ENCODE measurements at regions not wholly inside any gene's neighbourhood (a gene's known extent, or its start where the extent isn't known, plus 50 kb on each side); places are given as distances from the start of the nearest gene placed in this dataset.
"Not testable (repeated sequence)": the region's sequence is repeated elsewhere in the genome, so short reads cannot be mapped to it uniquely, and the experiment has no call there.

DNA sequence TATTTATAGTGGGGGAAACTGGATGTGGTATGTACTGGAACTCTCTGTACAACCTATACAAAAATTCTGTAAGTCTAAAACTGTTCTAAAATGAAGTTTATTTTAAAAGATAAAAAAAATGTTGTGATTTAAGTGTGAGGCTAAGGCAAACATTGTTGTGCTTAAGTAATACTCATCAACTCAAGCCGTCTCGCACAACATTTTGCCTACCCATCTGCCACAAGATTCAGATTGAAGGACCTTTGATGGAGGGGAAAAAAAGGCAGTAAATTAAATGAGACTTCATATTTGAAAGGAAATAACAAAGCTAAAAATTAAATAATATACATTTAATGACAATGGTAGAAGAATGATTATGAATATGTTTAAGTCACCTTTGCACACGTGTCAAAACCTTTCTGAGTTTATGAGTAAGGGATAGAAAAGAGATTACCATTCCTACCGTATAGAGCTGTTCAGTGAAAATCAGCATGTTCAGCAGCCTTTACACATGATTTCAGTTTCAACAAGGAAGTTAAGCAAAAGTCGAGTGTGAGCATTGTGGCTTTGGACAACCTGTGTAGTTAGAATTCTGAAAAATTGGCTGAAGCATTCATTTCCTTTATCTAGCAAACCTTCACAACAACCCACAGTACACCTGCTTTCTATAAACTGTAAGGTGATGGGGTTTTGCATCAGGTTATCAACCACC lies 499.3 kb downstream of the IRS1 start:
- in situ Hi-C loops (cut with MboI; ENCODE audit: low sequenced_read_pairs) = no loop called here

DNA sequence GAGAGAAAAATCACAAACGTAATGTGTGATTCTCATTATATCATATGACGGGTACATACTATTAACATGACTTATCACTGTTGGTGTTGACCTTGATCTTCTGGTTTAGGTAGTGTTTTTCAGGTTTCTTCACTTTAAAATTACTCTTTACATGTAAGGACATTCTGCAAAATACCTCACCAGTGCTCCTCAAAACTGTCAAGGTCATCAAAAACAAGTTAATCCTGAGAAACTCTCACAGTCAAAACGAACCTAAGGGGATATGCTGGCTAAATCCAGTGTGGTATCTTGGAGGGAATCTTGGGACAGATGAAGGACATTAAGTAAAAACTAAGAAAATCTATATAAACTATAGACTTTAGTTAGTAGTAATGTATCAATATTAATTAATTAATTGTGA lies 499.8 kb downstream of the IRS1 start:
- in situ Hi-C loops (cut with MboI; ENCODE audit: low sequenced_read_pairs) = no loop called here

DNA sequence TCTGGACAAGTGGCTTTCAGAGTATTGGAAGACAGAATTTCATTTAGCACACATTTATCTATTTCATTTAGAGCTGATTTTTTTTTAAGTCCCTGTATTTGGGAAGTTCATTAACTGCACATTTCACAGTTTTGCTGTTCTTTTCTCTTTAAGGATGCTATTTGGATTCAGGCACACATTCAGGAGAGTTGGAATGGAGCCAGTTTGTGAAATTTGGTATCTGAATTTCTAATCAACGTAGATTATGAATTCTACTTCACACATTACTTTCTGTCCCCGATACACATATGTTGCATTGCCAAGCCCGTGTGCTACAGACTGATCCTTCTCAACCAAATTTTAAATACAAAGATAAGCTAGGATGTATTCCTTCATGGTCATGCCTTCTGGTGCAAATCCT lies 503.9 kb downstream of the IRS1 start:
- in situ Hi-C loops (cut with MboI; ENCODE audit: low sequenced_read_pairs) = no loop called here

DNA sequence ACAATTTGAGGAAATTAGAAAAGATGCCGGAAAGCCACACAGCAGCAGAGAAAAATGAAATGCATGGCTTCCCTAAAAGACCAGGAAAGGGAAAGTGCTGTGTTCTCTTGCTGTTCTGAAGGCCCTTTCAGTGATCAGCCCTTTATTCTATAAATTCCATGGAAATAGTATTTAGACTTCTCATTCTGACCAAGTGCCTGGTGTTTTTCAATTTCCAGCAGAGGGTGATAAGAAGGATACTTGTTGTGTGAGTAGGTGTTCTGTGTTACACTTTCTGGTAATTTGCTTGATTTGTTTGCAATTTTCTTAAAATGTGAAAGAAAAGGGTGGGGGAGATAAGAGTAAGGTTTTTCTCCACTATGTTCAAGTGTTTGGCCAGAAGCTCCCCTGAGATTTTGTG lies 504.5 kb downstream of the IRS1 start:
- in situ Hi-C loops (cut with MboI; ENCODE audit: low sequenced_read_pairs) = no loop called here

DNA sequence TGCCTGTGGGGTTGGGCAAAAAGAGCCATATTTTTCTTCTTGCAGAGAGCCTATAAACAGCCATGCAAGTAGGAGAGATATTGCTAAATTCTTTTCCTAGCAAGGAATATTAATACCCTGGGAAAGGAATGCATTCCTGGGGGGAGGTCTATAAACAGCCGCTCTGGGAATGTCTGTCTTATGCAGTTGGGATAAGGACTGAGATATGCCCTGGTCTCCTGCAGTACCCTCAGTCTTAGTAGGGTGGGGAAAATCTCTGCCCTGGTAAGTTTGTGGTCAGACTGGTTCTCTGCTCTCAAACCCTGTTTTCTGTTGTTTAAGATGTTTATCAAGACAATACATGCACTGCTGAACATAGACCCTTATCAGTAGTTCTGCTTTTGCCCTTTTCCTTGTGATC lies 508.3 kb downstream of the IRS1 start:
- in situ Hi-C loops (cut with MboI; ENCODE audit: low sequenced_read_pairs) = not testable (repeated sequence)

DNA sequence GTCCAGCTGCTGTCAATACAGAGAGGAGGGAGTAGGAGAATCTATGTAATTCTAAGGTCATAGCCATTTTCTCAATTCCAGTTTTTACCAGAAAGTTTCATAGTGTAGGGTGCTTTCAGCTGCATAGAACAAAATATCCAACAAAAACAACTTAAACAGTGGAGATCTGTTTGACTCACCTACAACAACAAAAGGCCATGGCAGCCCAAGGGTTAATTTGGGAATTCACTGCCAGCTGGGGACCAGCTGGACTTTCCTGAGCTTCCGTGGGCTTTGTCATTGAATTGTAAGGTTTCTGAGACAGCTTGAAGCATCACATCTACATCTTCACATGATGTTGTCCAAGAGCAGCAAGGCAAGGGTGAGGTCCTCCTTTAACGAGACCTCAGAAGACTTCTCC lies 512.7 kb downstream of the IRS1 start:
- in situ Hi-C loops (cut with MboI; ENCODE audit: low sequenced_read_pairs) = no loop called here

DNA sequence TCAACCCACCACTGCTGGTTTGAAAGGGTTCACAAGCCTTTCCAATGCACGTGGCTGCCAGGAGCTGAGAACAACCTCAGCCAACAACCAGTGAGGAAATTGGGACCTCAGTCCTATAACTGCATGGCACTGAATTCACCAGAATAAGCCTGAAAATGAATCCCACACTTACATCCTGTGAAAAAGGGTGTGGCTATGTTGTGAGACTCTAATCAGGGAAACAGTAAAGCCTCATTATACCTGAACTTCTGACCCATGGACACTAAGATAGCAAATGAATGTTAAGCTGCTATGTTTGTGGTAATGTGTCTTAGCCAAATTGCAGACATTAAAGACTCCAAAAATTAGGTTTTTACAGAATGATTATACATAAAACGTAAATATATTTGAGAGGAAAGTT lies 515.8 kb downstream of the IRS1 start:
- in situ Hi-C loops (cut with MboI; ENCODE audit: low sequenced_read_pairs) = no loop called here

DNA sequence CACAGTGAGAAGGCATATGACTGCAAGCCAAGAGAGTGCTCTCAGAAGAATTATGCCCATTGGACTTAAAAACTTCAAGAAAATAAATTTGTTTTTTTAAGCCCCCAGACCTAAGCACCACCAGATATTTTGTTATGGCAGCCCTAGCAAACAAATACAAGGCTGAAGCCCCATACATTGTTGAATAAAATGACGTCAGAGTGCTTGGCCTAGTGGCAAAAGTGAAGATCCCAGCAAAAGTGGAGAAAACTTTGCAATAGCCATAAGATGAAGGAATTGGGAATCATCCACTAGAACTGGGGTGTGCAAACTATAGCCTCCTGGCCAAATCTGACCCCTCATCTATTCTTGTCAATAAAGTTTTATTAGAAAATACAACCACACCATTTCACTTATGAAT lies 517.5 kb downstream of the IRS1 start:
- in situ Hi-C loops (cut with MboI; ENCODE audit: low sequenced_read_pairs) = no loop called here

DNA sequence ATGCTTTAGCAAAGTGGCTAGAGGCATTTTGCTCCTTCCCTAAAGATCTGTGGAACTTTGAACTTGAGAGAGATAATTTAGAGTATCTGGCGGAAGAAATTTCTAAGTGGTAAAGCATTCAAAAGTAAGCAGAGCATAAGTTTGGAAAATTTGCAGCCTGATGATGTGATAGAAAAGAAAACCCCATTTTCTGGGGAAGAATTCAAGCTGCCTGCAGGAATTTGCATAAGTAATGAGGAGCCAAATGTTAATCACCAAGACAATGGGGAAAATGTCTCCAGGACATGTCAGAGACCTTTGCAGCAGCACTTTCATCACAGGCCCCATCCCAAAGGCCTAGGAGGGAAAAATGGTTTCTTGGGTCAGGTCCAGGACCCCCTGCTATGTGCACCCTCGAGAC lies 519.5 kb downstream of the IRS1 start:
- in situ Hi-C loops (cut with MboI; ENCODE audit: low sequenced_read_pairs) = not testable (repeated sequence)

DNA sequence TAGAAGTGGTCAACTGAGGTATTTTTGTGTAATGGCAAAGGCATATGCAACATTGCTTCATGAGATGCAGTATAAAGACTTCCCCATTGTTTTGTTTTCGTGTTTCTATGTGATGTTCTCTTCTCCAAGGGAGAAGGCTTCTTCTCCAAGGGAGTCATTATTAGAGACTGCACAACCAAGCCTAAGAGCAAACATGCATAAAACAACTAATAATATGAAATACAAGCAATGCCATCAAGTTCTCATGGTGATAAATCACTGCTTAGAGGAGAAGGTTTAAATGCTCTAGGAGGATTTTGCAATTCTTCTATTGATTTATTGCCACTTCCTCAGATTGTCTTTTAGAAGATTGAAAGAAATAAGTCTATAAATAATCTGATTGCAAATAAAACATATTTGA lies 524.4 kb downstream of the IRS1 start:
- in situ Hi-C loops (cut with MboI; ENCODE audit: low sequenced_read_pairs) = no loop called here

DNA sequence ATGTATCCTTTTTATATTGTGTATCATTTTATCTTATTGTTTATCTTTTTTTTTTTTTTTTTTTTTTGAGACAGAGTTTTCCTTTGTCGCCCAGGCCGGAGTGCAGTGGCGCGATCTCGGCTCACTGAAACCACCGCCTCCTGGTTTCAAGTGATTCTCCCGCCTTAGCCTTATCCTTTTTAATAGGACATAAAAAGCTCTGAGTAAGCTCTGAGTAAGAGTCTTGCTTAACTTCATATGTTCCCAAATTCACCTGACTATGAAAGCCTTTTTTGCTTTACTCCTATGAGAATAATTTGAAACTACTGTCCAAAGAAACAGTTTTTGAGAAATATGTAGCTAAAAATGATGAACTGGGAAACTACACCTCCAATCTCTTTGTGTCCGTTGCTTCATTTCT lies 525.5 kb downstream of the IRS1 start:
- in situ Hi-C loops (cut with MboI; ENCODE audit: low sequenced_read_pairs) = no loop called here

DNA sequence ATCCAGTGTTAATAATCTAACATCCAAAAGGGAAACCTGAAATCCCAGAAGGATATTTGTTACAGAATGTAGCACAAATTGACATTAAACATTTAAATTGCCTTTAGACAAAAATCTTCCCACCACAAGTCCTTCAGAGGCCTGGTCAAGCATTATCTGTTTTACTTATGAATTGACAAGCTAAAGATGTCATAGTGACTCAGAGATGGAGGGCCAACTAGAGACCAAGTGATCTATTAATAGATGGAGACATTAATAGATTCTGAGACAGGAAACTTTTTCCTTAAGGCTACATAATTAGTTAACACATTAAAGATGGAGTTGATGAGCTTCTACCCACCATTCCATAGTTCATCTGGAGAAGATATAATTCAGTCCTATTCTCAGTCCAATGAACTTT lies 526.2 kb downstream of the IRS1 start:
- in situ Hi-C loops (cut with MboI; ENCODE audit: low sequenced_read_pairs) = no loop called here

DNA sequence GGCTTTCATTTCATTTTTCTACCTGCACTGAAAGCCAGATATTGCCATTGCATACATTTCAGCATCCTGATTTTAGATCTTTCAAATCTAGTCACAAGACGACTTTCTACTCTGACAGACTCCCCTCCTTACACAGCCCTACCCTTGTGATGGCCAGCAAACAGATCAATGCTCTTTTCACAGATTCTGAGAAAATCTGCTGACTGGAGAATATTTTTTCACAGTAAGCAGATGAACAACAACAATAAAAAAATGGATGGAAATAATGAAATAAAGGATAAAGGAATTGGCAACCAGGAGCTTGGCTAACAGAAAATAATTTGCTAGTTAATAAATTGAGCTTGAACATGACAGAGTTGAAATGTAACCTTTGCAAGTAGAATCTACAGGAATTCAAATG lies 527.2 kb downstream of the IRS1 start:
- in situ Hi-C loops (cut with MboI; ENCODE audit: low sequenced_read_pairs) = no loop called here

DNA sequence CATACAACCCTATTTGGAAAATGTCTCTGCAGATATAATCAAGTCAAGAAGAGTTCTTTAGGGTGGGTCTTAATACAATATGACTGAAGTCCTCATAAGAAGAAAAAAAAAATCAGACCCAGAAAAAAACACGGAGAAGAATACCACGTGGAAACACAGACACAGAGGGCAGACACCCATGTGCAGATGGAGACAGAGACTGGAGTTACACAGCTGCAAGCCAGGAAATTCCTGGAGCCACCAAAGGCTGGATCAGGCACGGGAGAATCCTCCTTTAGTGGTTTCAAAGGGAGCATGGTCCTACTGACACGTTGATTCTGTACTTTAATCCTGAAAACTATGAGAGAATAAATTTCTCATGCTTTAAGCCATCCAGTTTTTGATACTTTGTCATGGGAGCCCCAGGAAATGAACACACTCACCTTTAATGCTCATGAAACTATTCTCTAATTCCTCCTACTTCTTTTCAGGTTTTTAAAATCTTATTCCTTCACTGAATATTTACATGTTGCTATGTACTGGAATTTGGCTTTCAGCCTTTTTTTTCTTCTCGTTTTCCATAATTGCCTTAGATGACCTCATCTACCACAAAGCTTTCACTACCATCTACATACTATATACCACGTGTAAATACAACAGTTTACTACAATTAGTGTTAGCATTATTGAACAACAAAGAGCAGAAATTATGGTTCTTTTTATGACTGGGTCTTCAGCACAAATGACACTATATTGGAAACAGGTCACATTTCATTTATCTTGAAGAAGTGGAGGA lies 529.1 kb downstream of the IRS1 start:
- in situ Hi-C loops (cut with MboI; ENCODE audit: low sequenced_read_pairs) = no loop called here

DNA sequence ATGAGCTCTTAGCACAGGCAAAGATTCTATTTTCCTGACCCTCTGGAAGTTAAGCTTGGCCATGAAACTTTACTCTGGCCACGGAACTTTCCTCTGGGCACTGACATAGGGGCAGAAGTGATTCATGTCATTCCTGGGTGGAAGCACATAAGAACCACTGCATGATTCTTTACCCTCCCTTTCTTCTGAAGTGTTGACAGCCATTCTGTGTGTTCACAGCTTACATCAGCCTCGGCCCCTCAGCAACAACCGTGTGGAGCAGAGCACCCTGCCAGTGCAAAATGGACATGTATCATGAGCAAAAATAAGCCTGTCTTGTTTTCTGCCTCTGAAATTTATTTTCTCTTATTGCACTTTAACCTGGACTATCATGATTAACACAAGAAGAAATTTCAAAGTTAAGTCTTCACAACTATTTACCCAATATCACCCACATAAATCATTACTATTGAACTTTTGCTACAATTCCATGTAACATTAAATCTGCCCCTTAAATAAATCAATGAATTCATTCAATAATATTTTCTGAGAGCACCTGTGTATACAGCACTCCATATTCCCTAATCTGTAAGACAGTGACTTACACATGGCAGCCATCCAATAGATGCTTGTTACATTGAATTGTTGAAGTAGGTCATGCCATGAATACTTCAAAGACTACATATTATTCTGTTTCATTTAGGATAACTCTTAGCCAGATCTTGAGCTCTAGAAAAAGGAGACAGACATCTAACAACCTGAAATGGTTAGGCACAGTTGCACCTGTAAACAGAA lies 531.9 kb downstream of the IRS1 start:
- in situ Hi-C loops (cut with MboI; ENCODE audit: low sequenced_read_pairs) = no loop called here

DNA sequence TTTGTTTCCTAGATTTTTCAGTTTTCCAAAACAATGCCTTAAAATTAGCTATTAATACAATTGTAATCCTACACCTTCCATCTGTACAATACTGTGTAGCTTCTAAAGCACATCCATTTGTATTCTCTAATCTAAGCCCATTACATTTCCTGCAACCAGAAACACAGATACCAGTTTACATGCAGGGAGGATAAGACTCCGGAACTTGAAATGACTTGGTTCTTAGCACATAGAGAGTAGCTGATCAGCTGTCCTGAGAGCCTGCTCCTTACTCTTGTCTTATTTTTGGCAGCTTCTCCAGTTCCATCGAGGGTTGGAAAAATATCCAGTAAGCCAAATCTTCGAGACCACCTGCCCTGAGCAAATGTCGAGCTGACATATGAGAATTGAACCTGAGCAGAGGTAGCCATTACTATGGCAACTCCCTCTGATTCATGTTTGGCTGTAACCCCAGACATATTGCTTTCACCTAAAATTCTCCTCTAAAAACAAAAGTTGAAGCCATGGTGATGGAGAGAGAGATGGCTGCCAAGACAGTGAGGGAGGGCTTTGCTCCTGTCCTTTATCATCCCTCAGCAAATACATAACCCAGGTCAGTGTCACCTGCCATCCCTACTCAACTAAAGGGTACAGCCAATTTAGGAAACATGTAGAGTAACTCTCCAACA lies 542.8 kb downstream of the IRS1 start:
- in situ Hi-C loops (cut with MboI; ENCODE audit: low sequenced_read_pairs) = no loop called here

DNA sequence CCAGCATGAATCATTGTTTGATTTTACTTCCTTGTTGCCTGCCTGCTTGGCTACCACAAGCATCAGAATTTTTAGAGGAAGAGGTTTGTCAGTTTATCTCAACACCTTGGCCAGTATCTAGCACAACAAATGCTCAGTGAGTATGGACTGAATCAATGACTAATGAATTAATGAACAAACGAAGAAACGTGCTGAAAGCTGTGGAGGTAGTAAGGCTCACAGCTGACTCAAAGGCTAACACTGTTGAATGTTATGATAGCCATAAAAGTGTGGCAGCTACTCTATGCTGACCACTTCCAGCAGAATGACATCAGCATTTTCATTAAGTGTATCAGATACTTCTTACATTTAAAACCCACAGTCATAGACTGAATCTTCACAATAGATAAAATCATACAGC lies 543.4 kb downstream of the IRS1 start:
- in situ Hi-C loops (cut with MboI; ENCODE audit: low sequenced_read_pairs) = no loop called here

DNA sequence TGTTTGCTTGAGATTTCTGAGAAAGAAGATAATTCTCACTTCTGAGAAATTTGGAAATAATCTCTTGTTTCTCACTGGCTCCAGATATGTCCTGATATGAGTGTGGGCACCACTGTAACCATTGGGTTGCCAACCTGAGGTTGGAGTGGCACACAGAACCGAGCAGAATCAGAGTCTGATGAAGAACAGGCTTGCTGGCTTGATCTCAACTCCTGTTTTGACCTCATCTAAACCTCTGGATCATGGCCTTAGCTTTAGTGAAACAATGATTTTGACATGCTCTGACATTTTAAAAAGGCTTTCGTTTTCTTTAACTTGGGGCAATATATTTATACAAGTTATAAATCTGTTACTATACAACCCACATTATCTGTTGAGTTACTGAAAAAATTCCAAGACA lies 548.0 kb downstream of the IRS1 start:
- in situ Hi-C loops (cut with MboI; ENCODE audit: low sequenced_read_pairs) = no loop called here

DNA sequence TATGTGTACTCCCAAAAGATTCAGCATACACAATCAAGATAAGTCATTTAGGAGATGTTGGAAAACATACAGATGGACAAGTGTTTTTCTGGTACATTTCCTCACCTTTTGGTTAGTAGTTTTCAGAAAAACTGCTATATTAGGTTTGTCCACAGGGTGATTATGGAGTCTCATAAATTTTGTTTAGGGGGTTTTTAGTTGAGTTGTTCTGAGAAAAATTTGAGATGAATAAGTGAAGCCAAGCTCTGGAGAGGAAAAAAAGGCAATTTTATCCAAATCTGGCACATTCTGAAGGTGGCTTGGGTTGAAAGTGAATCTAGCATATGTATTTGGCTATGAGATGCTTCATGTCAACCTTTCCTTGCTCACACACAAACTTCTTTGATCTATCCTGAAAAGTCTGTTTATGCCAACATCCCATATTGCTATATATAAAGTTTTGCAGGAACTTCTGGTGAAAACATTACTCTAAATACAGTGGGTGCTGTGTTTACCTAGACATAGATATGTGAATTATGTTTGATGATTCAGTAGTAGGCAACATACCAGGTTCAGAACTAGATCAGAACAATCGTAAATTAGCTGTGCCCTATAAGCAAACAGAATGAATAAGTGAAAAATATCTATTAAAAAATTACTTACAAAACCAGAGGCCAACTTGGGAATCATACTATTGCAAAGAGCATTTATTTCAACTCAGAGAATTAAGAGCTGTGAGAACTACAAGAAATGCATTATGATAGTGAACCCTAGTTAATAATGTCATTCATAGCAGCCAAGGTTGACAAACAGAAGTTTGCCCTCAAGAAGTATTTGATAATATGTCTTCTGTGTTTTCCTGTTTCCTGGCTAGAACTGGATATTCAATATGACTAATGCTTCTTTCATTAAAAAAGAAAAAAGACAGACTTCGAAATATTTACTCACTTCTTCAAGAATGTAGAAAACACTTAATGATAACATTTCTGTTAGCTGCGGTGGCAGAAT lies 552.0 kb downstream of the IRS1 start:
- in situ Hi-C loops (cut with MboI; ENCODE audit: low sequenced_read_pairs) = no loop called here

DNA sequence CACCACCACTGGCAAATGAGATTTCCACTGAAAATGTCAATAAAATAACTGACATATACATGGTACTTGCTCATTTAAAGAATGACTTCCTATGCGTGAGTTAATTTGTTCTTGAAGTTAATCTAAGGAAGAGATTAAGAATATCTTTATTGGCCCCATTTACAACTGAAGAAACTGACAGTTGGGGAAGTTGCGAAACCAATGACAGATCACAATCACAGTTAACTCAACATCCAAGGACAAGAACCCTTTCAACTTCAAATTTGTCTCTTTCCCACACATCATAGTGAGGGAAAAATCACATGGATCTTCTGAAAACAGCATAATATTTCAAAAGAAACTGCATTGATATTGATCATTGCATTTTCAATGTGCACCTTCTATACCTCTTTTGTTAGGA lies 565.4 kb downstream of the IRS1 start:
- in situ Hi-C loops (cut with MboI; ENCODE audit: low sequenced_read_pairs) = no loop called here
